Smooth muscle cell of the brain vasculature (primary cell): ENCODE measurements at regions not wholly inside any gene's neighbourhood (a gene's known extent, or its start where the extent isn't known, plus 50 kb on each side); places are given as distances from the start of the nearest gene placed in this dataset.

Source experiments
- DNase-seq: peaks from one replicate; pipeline ENCODE4 v3.0.0-alpha.2; 2012; ENCODE audit warnings: low read depth, low spot score

- no peak for DNase-seq
These were observed 507.6 kb downstream of the MIAT start for GRCh38 chr22:27164781-27165503.

GRCh38 chr22:27168681-27169080 is 511.3 kb downstream of the MIAT start:
- DNase-seq, result no peak

- peak; percentile 39 for DNase-seq
These were observed 513.1 kb downstream of the MIAT start for GRCh38 chr22:27170491-27170890.

- no peak for DNase-seq
These were observed 513.8 kb downstream of the MIAT start for GRCh38 chr22:27171212-27171611.

GRCh38 chr22:27173530-27173929 is 516.1 kb downstream of the MIAT start:
- no peak for DNase-seq

- DNase-seq, result no peak
These were observed 517.8 kb downstream of the MIAT start for GRCh38 chr22:27175021-27175838.

- no peak for DNase-seq
These were observed 518.6 kb downstream of the MIAT start for GRCh38 chr22:27175974-27176373.

- DNase-seq, result no peak
These were observed 521.8 kb downstream of the MIAT start for GRCh38 chr22:27179161-27179560.

GRCh38 chr22:27181537-27181936 is 524.1 kb downstream of the MIAT start:
- DNase-seq, result no peak

GRCh38 chr22:27183474-27183873 is 526.1 kb downstream of the MIAT start:
- no peak for DNase-seq

- DNase-seq, result no peak
These were observed 527.8 kb downstream of the MIAT start for GRCh38 chr22:27185099-27185709.

- no peak for DNase-seq
These were observed 528.4 kb downstream of the MIAT start for GRCh38 chr22:27185760-27186302.

GRCh38 chr22:27186643-27187042 is 529.3 kb downstream of the MIAT start:
- no peak for DNase-seq

- no peak for DNase-seq
These were observed 534.9 kb downstream of the MIAT start for GRCh38 chr22:27192135-27192829.

GRCh38 chr22:27193215-27193614 is 535.8 kb downstream of the MIAT start:
- DNase-seq, result no peak

GRCh38 chr22:27193636-27194035 is 536.2 kb downstream of the MIAT start:
- no peak for DNase-seq

GRCh38 chr22:27194096-27194748 is 536.8 kb downstream of the MIAT start:
- DNase-seq, result no peak

GRCh38 chr22:27195094-27195493 is 537.7 kb downstream of the MIAT start:
- DNase-seq, result no peak

- no peak for DNase-seq
These were observed 538.1 kb downstream of the MIAT start for GRCh38 chr22:27195494-27195893.

- no peak for DNase-seq
These were observed 539.2 kb downstream of the MIAT start for GRCh38 chr22:27196606-27197005.

- no peak for DNase-seq
These were observed 539.7 kb downstream of the MIAT start for GRCh38 chr22:27197052-27197451.
